Body of pancreas (tissue), 4 donors: ENCODE measurements at regions not wholly inside any gene's neighbourhood (a gene's known extent, or its start where the extent isn't known, plus 50 kb on each side); places are given as distances from the start of the nearest gene placed in this dataset.

ENCODE experiments used
- ATAC-seq: fragments of 150-250 bp; one replicate; pipeline ENCODE4 v1.9.1; 2016
- DNase-seq, 4 donors: peaks; one replicate each; pipeline ENCODE4 v3.0.0-alpha.2; 2019
- H3K27ac ChIP-seq, 4 donors: fragments of 200-600 bp; sonication (generic); 1 replicate in 3 of 4; 2 replicates in 1 of 4; pipeline versions ENCODE4 v1.5.1 to v1.6.1; 2016 to 2019; ENCODE audit warnings: mild to moderate bottlenecking in 1 of 4, mixed read lengths in 1 of 4, moderate library complexity in 1 of 4
- H3K27me3 ChIP-seq, 2 donors: fragments of 200-600 bp; sonication (generic); one replicate each; pipeline ENCODE4 v1.6.0; 2016; ENCODE audit warnings: mild to moderate bottlenecking in 1 of 2
- H3K36me3 ChIP-seq, 2 donors: fragments of 200-600 bp; sonication (generic); replicated peaks in 1 of 2; 2 replicates each; pipeline ENCODE4 v1.5.1; 2016; ENCODE audit warnings: low read depth in 2 of 2; ENCODE audit not compliant: insufficient read depth in 1 of 2
- H3K4me1 ChIP-seq: fragments of 200-600 bp; sonication (generic); one replicate; pipeline ENCODE4 v1.6.0; 2016
- H3K4me3 ChIP-seq, 2 donors: fragments of 200-600 bp; sonication (generic); 1 replicate in 1 of 2; 2 replicates in 1 of 2; pipeline ENCODE4 v1.5.1; 2016 to 2019
- H3K9me3 ChIP-seq, 3 donors: fragments of 200-600 bp; sonication (generic); 1 replicate in 2 of 3; 2 replicates in 1 of 3; pipeline ENCODE4 v1.5.1; 2016
- POLR2A ChIP-seq, 3 donors: fragments of 450-650 bp; IDR thresholded peaks; one replicate each; pipeline ENCODE4 v1.6.1; 2016; ENCODE audit warnings: antibody characterized with exemption in 3 of 3, mild to moderate bottlenecking in 2 of 3
- WGBS, 2 donors: methylation state at CpG; one replicate each; pipeline ENCODE4 v1.1.5; 2017; 5-methylcytosine and 5-hydroxymethylcytosine counted together
- intact Hi-C: fragments of 100-400 bp; cut with DNase I; formaldehyde crosslinking; loops from one replicate; pipeline ENCODE4 v1.15.1; 2023
- TF ChIP-seq, protein P1 (sequence below), 7 experiments: fragments of 450-650 bp in 4 of 7; fragments of 200-600 bp in 3 of 7; sonication (generic) in 3 of 7; IDR thresholded peaks; one replicate each; pipeline ENCODE4 v1.5.1; 2016 to 2019; ENCODE audit warnings: antibody characterized with exemption in 7 of 7

DNA sequence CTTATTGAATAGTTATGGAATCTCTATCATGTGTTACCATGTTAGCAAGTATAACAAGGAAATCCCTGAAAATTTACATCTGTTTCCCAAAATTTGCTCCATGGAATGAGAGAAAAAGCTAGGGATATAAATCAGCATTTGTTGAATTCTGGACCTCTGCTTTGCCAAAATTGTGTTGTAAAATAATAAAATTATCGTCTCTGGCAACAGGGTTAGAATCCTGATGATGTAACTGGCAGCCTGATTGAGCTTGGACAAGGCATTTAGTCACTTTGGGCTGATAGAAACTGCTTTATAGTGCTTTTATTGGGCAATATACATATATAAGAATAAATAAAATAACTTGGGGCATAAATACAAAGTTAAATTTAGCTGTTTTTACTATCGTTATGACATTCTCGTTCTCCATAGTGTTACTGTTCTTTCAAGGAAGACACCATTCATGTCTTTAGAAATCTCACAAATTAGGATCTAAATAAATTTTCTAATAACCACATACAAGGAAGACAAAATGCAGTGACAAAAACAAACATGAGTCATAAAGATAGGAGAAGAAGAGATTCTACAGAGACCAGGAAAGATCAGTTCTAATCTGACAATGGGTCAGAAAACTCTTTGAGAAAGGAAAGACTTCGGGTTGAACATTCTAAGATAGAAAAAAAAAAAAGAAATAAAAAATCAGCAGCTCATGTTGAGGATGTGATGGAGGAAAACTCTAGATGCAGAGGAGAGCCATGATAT lies 145.0 kb upstream of the CDH10 start:
- Histone ChIP-seq H3K4me1 (no peaks in the 10 kb centered on the region), H3K36me3 (no peaks in the 10 kb centered on the region), H3K4me3 (no peak overlapping the region), H3K27ac (no peak overlapping the region), H3K27me3 (no peaks in the 10 kb centered on the region), H3K9me3 (no peaks in the 10 kb centered on the region)
- TF ChIP-seq, protein P1, sequence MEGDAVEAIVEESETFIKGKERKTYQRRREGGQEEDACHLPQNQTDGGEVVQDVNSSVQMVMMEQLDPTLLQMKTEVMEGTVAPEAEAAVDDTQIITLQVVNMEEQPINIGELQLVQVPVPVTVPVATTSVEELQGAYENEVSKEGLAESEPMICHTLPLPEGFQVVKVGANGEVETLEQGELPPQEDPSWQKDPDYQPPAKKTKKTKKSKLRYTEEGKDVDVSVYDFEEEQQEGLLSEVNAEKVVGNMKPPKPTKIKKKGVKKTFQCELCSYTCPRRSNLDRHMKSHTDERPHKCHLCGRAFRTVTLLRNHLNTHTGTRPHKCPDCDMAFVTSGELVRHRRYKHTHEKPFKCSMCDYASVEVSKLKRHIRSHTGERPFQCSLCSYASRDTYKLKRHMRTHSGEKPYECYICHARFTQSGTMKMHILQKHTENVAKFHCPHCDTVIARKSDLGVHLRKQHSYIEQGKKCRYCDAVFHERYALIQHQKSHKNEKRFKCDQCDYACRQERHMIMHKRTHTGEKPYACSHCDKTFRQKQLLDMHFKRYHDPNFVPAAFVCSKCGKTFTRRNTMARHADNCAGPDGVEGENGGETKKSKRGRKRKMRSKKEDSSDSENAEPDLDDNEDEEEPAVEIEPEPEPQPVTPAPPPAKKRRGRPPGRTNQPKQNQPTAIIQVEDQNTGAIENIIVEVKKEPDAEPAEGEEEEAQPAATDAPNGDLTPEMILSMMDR (IDR thresholded peaks at IDR 0.05): no peak
- TF ChIP-seq POLR2A (IDR thresholded peaks at IDR 0.05): no peak
- 43 to 46% methylated on average over 4 of the region's 4 CpGs for WGBS, 2 donors
- DNase-seq (no peak), ATAC-seq (no peak)
- intact Hi-C loops: no loop called here

DNA sequence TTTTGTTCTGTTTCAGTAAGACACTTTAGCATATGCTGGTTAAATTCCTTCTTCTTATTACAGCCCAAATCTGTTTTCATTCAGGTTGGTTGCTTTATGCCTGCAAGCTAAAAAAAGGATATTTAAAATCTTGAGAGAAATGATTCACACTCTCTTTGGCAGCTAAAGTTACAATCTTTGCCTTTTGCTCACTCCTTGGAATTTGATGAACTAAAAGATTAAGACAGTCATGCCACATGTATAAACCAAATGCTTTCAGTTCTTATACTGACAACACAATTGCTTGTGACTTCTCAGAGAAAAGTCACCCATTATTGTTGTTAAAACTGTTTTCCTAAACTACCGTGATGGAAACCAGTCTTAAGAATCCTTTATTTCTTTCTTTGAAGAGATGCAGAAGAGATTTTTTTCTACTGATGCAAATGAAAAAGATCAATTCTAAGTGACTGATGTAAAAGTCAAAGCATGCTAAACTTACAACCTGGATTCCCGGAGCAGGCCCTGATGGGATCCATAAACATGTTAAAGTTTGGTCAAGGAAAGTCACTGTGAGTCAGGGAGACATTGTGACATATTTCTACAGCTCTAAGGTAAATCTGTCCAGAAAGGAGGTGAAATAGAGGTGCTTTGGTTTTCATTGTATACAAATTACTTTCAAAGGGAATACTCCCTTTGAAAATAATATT lies 144.2 kb upstream of the CDH10 start:
- TF ChIP-seq POLR2A (IDR thresholded peaks at IDR 0.05): no peak

DNA sequence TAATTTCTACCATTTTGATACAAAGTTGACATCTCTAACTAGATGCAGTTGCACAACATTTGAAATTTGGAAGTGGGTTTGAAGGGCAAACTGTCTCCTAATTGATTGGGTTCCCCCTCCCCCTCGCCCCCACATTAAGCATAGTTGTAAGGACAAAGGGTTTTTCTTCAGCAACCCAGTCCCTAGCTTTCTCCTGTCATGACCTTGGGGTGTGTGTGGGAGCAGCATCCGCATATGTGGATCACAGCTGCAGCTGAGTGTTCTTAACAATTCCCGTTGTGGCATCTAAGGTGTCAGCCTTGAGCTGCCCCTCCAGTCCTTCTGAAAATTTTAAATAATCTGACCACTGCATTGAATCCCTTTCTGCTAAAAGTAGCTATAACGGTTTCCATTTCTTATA lies 141.3 kb upstream of the CDH10 start:
- no peaks in the 10 kb centered on the region for H3K4me1 ChIP-seq
- TF ChIP-seq, protein P1 (IDR thresholded peaks at IDR 0.05): no peak
- no peak for TF ChIP-seq POLR2A (IDR thresholded peaks at IDR 0.05)
- intact Hi-C loops: no loop called here
- WGBS, 2 donors: 46 to 54% methylated on average over 4 of the region's 4 CpGs
- DNase-seq: no peak
- H3K9me3 ChIP-seq: no peaks in the 10 kb centered on the region
- ATAC-seq: no peak
- H3K27me3 ChIP-seq: no peaks in the 10 kb centered on the region
- no peak overlapping the region for H3K27ac ChIP-seq
- no peak overlapping the region for H3K4me3 ChIP-seq
- no peaks in the 10 kb centered on the region for H3K36me3 ChIP-seq

More for the DNA sequence above, 144.2 kb upstream of the CDH10 start:
- Histone ChIP-seq H3K27me3 (no peaks in the 10 kb centered on the region), H3K36me3 (no peaks in the 10 kb centered on the region), H3K4me1 (no peaks in the 10 kb centered on the region), H3K4me3 (no peak overlapping the region), H3K27ac (no peak overlapping the region), H3K9me3 (no peaks in the 10 kb centered on the region)
- DNase-seq: no peak
- no peak for ATAC-seq
- 52 to 56% methylated on average over 2 of the region's 2 CpGs for WGBS, 2 donors
- intact Hi-C loops: no loop called here

DNA sequence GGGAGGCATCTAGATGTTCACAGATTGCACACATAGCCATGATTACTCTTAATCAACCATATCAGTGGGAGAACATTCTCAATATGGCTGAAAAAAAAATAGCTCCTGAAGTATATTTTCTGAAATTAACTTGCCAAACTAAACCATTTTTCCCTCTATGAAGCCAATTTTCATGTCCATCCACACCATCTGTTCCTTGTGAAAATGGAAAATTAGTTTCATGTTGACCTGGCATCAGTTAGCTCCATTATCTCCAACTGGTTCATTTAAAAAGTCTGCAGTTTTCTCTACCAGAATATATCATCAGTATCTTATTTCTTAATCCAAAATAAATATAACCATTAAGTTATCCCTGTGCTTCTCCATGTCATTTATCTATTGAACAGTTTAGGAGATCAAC lies 138.8 kb upstream of the CDH10 start:
- Histone ChIP-seq H3K27ac (no peak overlapping the region), H3K9me3 (no peaks in the 10 kb centered on the region), H3K27me3 (no peaks in the 10 kb centered on the region), H3K4me1 (no peaks in the 10 kb centered on the region), H3K4me3 (no peak overlapping the region), H3K36me3 (no peaks in the 10 kb centered on the region)
- no peak for ATAC-seq
- DNase-seq: no peak
- intact Hi-C loops: no loop called here
- TF ChIP-seq POLR2A (IDR thresholded peaks at IDR 0.05): no peak
- TF ChIP-seq, protein P1 (IDR thresholded peaks at IDR 0.05): no peak

DNA sequence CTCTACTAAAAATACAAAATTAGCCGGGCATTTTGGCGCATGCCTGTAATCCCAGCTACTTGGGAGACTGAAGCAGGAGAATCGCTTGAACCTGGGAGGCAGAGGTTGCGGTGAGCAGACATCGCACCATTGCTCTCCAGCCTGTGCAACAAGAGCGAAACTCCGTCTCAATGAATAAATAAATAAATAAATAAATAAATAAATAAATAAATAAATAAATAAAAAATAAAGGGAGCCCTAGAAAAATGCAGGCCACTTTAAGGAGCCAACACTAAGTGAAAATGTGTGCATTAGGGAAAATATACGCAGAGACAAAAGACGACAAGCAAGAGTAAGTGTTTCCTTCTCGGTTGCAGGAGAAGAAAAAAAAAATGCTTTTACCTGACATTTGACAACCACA lies 132.6 kb upstream of the CDH10 start:
- intact Hi-C loops: no loop called here
- WGBS, 2 donors: 84% methylated on average over 10 of the region's 10 CpGs
- H3K27ac ChIP-seq: no peak overlapping the region
- no peaks in the 10 kb centered on the region for H3K36me3 ChIP-seq
- DNase-seq (no peak), ATAC-seq (no peak)
- H3K4me1 ChIP-seq: no peaks in the 10 kb centered on the region
- H3K27me3 ChIP-seq: no peaks in the 10 kb centered on the region
- no peak for TF ChIP-seq POLR2A (IDR thresholded peaks at IDR 0.05)
- TF ChIP-seq, protein P1 (IDR thresholded peaks at IDR 0.05): no peak
- no peaks in the 10 kb centered on the region for H3K9me3 ChIP-seq
- H3K4me3 ChIP-seq: no peak overlapping the region
